CD4-positive, alpha-beta T cell treated with Interferon gamma for 1 hour (primary cell): ENCODE measurements at regions not wholly inside any gene's neighbourhood (a gene's known extent, or its start where the extent isn't known, plus 50 kb on each side); places are given as distances from the start of the nearest gene placed in this dataset.

Experiments used
- DNase-seq: peaks from one replicate; pipeline ENCODE4 v3.0.0-alpha.2; 2020

DNA sequence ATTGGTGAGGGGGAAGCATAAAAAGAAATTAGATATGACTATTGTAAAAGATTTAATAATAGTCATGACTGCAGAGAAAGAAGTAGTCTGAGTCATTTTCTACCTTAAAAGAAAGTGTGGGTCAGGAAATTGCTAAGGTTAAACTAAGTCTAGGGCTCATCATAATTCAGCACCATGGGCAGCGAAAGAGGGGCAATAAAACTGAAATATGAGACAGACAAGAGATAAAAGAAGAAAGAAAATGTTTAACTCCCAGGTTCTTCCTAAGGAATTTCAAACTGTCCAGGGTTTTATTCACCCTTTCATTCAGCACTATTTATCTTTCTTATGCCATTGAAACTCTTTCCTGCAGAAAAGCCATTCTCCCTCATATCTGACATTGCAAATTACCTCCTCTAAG lies 114.4 kb upstream of the API5 start:
- no peak for DNase-seq

DNA sequence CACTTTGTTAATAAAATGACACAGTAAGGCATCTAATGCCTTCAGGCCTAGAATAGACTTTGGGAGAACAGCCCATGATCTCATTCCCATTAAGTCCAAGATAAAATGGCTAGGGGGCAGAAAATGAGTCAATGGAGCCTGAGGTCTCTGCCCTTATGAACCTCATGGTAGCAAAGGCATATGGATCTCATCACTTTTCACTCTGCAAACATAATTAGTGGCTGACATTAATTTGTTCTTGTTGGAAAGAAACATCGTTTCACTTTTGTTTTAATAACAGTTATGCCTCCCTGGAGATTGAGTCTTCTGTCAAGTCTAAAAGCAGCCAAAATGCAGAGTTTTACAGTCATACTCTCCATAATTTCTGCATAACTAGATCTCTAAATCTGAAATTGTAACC lies 111.8 kb upstream of the API5 start:
- no peak for DNase-seq

DNA sequence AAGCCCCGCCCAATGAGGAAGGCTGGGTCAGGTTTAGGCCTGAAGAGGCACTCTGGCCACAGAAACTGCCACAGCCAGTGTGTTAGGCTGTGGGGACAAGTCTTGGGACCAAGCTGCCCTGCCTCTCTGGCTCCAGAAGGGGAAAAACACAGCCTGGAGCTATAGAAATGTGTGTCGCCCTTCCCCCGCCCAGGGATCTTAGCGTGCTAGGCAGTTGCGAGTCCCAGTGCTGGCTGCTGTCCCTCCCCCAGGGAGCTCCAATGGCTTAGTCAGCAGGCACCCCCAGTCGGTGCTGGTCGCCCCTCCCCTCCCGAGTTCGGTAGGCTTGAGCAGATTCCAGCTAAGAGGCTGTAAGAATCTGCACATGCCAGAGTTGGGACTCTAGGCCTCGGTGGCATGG lies 99.5 kb upstream of the API5 start:
- no peak for DNase-seq

DNA sequence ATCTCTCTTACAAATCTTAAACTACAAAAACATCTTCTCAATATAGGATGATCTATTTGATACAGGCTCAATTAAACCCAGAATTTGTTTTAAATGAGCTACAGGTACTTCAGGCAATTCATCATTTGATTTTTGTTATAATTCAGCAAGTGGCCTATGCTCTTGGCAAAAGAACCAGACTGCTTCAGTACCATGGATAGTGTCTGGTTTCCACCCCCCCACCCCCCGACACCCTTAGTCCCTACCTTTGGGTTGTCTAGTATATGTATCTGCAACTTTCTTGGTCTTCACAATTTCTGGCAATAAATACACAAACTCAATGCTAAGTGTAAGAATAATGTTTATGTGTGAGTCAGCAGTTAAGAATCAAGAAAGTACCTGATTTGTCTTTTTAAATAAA lies 97.3 kb upstream of the API5 start:
- no peak for DNase-seq

DNA sequence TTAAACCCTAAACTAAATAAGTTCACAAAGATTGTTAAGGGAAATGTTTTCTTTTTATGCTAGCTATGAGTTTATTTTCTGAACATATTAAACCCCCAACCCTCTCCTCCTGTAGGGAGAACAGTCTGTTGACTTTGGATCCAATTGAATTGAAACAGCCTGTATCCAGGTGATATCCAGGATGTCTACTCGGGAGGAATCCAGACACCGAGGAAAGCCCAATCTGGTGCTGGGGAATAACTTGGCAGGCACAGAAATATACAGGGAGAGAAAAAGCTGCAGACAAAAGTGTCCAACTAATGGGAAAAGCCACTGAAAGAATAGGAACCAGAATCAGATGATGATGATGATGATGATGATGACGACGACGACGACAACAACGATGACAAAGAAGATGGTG lies 93.9 kb upstream of the API5 start:
- DNase-seq, result no peak

DNA sequence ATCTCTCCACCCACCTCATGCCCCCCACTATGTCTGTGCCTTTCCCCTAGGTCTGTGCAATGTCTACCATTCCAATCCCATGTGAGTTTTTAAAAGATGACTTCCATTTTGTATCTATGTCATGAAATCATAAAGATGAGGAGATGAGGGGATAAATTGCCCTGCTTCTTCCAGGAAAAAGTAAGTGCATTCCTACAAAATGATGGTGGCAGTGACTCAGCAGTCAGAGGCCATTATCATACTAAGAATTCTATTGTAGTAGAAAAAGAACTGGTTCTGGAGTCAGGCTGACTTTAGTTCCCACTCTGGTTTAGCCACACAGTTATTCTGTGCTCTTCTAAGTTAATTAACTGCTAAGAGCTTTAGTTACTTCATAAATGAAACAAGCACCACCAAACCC lies 89.6 kb upstream of the API5 start:
- no peak for DNase-seq

DNA sequence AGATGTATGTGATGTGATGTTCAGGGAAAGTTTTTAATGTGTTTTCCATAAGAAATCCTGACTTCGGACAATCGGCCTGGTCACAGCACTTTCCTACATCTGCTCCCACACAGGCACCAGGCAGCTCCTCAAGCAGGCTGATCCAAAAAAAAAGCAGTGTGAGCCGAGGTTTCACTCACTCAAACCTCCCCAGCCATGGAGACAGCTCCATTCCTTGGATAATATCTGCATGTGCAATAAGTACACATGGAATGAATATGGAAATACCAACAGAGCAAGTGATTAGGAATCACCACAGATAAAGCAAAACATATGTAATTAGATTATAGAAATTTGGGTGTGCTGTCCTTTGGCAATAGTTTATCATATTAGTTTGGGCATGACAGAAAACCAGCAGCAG lies 88.8 kb upstream of the API5 start:
- no peak for DNase-seq

DNA sequence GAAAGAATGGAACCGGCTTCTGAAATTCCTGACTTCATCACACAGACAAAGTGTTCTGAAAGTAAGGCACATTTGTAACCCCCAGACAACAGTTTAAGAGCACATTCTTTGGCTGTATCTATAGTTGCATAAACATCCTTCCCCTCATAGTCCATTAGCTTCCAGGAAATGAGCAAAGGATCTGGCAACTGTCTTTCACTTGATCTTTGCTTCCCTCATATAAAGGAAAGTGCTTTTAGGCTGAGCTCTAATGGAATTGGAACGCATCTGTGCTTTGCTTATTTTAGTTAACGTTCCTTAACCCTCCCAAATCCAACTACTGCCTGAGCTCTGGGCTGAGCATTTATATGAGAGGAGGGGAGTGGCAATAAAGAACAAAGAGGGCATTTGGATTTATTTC lies 76.9 kb upstream of the API5 start:
- DNase-seq, result no peak

DNA sequence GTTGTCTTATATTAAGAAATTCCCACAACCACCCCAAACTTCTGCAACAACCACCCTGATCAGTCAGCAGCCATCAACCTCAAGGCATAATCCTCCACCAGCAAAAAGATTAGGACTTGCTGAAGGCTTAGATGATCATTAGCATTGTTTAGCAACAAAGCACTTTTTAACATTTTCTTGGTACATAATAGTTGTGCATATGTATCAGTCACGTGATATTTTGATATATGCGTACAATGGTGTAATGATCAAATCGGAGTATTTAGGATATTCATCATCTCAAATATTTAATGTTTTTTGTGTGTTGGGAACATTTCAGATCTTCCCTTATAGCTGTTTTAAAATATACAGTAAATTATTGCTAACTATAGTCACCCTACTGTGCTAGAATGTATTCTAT lies 73.5 kb upstream of the API5 start:
- DNase-seq, result no peak

DNA sequence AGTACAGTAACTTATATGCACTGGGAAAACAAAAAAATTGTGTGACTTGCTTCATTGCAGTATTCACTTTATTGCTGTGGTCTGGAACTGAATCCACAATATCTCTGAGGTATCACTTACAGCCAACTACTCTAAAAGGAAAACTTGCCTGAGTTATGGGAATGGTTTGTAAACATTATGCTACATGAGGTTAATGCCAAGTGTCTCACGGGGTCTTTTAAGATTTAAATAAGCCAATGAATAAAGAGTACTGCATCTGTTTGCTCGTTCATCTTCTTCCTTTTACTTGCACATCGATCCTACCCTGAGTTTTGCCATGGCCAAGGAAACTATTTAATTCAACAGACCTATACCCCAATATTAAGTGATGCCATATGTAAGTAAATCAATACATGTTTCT lies 72.0 kb upstream of the API5 start:
- no peak for DNase-seq

DNA sequence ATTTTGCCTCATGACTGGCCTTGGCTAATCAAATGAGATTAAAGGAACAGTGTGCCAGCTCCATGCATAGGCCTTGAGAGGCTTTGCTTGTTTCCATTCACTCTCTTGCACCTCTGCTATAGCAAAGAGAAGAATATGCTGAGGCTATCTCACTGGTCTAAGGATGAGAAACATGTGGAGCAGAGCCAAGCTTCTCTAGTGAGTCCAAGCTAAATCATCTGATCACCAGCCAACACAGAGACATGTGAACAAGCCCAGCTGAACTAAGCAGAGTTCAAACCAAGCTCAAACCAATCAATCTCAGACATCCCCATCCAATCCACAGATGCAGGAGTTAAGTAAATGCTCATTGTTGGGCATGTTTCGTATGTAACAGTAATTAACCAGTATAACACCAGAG lies 69.4 kb upstream of the API5 start:
- DNase-seq, result no peak

DNA sequence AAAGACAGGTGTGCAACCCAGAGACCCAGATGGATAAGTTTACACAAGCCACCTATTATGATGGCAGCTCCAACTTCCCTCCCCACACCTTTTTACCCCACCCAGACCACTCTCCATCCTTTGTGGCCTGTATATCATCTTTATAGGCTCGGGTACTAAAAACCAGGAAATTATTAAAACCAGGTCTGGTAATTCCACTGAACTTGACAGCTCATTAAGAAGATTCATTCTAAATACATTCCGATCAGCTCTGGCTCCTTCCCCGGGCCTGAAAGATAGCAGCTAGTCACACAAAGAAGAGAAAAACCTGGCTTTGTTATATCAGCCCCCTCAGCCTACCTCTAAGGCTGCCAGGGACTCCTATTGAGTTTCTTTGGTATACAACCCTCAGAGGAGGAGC lies 67.9 kb upstream of the API5 start:
- DNase-seq, result no peak

DNA sequence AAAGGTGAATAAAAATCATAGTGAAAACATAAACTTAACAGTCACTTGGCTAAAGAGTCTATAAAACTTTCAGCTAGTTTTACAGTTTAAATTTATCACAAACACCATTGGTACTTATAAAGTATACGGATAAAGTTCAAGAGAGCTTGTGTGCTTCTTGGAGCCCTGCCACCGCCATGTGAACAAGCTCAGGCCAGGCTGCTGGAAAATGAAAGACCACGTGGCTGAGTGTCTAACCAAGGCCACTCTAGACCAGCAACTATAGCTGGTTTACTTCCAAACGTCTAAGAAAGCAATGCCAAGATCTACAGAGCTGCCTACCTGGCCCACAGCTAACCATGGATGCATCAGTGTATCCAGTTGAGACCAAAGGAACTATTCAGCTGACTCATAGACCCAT lies 66.3 kb upstream of the API5 start:
- DNase-seq, result no peak

DNA sequence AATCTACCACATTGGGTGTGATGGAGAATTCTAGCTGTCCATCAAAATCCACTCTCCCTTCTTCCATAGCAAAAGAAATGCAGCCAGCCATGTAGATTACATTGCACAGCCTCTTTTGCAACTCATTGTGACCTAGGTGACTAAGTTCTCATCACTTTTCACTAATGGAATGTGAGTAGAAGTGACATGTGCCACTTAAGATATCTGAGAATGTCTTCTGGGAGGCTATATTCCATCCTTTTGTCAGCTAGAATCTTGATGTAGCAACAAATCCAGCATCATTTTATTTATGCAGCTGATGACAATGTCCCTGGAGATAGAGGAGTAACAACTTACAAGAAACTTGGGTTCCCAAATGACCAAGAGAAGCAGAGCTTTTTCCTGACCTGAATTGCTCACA lies 61.5 kb upstream of the API5 start:
- no peak for DNase-seq

DNA sequence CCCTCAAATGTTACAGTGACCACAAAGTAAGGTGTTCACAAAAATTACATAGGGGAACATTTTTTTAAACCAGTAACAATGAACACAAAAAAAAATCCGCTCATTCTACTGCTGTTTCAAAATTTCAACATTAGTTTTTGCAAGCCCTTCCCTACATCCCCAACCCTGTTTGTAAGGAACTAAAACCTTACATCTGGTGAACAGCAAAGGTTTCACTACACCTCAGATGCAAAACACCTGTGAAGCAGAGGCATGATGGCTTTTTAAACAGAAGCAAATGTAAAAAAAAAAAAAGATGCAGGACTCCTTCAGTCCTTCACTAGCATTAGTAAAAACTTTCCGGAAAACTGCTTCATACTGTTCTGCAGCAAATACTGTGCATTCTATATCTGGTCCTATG lies 50.0 kb upstream of the API5 start:
- no peak for DNase-seq
